OCI-LY7 (cell line): ENCODE measurements at regions not wholly inside any gene's neighbourhood (a gene's known extent, or its start where the extent isn't known, plus 50 kb on each side); places are given as distances from the start of the nearest gene placed in this dataset.

Experiments used
- BruUV-seq: library from RNA; stranded (reverse); fragments of 400-500 nt; replicated peaks from 2 replicates; lab custom pipeline; 2021; lab: Mats Ljungman, UMichigan
- CTCF ChIA-PET: fragments of 300-600 bp; sonication (Branson Sonifier 250); formaldehyde crosslinking; loops from one replicate; lab custom pipeline; 2022; ENCODE audit warnings: antibody characterized with exemption; ENCODE audit not compliant: unreplicated experiment; lab: Charles Lee
- POLR2A ChIA-PET: fragments of 300-600 bp; sonication (Branson Sonifier 250); formaldehyde crosslinking; loops from one replicate; lab custom pipeline; 2022; ENCODE audit warnings: antibody characterized with exemption; lab: Charles Lee
- DNase-seq: peaks from one replicate; pipeline ENCODE4 v3.0.0-alpha.2; 2015; ENCODE audit warnings: low spot score
- H2AFZ ChIP-seq: fragments of 200-600 bp; sonication (generic), shearing (Covaris generic); 2 replicates; pipeline ENCODE4 v1.6.1; 2014; ENCODE audit warnings: mild to moderate bottlenecking, antibody characterized with exemption, low read length, moderate library complexity
- H3K27ac ChIP-seq: fragments of 200-600 bp; sonication (generic); 2 replicates; pipeline ENCODE4 v1.5.1; 2014; ENCODE audit warnings: mixed run types, low read depth, mild to moderate bottlenecking, moderate library complexity, low read length, inconsistent platforms; ENCODE audit not compliant: poor library complexity, severe bottlenecking
- H3K36me3 ChIP-seq: fragments of 200-600 bp; sonication (generic); 2 replicates; pipeline ENCODE4 v1.6.1; 2014; ENCODE audit warnings: mild to moderate bottlenecking, antibody characterized with exemption, low read length, moderate library complexity, mixed read lengths; ENCODE audit not compliant: insufficient read depth
- H3K4me1 ChIP-seq: fragments of 200-600 bp; sonication (generic); 2 replicates; pipeline ENCODE4 v1.5.1; 2014; ENCODE audit warnings: mild to moderate bottlenecking, low read length; ENCODE audit not compliant: insufficient read depth, poor library complexity, severe bottlenecking
- H3K4me2 ChIP-seq: fragments of 200-600 bp; sonication (generic); 2 replicates; pipeline ENCODE4 v1.6.1; 2014; ENCODE audit warnings: mild to moderate bottlenecking, low read length
- H3K4me3 ChIP-seq: fragments of 200-600 bp; sonication (generic); 2 replicates; pipeline ENCODE4 v1.5.1; 2014; ENCODE audit warnings: mild to moderate bottlenecking, low read depth, low read length; ENCODE audit not compliant: poor library complexity, severe bottlenecking
- H3K79me2 ChIP-seq: fragments of 200-600 bp; sonication (generic); 2 replicates; pipeline ENCODE4 v1.6.1; 2016; ENCODE audit warnings: low read depth, mild to moderate bottlenecking, low read length, moderate library complexity, mixed read lengths; ENCODE audit not compliant: insufficient read depth
- H3K9me2 ChIP-seq: fragments of 200-600 bp; sonication (generic); 2 replicates; pipeline ENCODE4 v1.6.1; 2016; ENCODE audit warnings: mild to moderate bottlenecking, low read length, mixed read lengths; ENCODE audit not compliant: insufficient read depth
- H3K9me3 ChIP-seq: fragments of 200-600 bp; sonication (generic); 2 replicates; pipeline ENCODE4 v1.6.1; 2014; ENCODE audit warnings: mild to moderate bottlenecking, mixed run types, low read length, mixed read lengths
- H4K20me1 ChIP-seq: fragments of 200-600 bp; sonication (generic); 2 replicates; pipeline ENCODE4 v1.6.1; 2014; ENCODE audit warnings: mild to moderate bottlenecking, antibody characterized with exemption, low read length, moderate library complexity, mixed read lengths; ENCODE audit not compliant: insufficient read depth
- CTCF ChIP-seq: fragments of 200-600 bp; sonication (generic); conservative IDR thresholded peaks from 2 replicates; pipeline ENCODE4 v1.5.1; 2014; ENCODE audit warnings: mild to moderate bottlenecking, antibody characterized with exemption, low read length, moderate library complexity, mixed read lengths
- EZH2phosphoT487 ChIP-seq: fragments of 200-600 bp; sonication (generic); IDR thresholded peaks from 2 replicates; pipeline ENCODE4 v1.6.1; 2018; ENCODE audit warnings: low read depth, borderline replicate concordance, mild to moderate bottlenecking, mixed run types, antibody characterized with exemption, low read length, moderate library complexity, mixed read lengths
- intact Hi-C: fragments of 100-400 bp; cut with micrococcal nuclease; formaldehyde crosslinking; loops from one replicate; pipeline ENCODE4 v1.10.0; 2022; ENCODE audit not compliant: unreplicated experiment

- Histone ChIP-seq H3K9me2 (no peaks in the 10 kb centered on the region), H3K36me3 (no peaks in the 10 kb centered on the region), H3K27ac (no peak overlapping the region), H3K79me2 (no peaks in the 10 kb centered on the region), H3K4me1 (no peaks in the 10 kb centered on the region), H2AFZ (no peak overlapping the region), H4K20me1 (no peaks in the 10 kb centered on the region), H3K4me2 (no peak overlapping the region), H3K4me3 (no peak overlapping the region), H3K9me3 (no peaks in the 10 kb centered on the region)
- intact Hi-C loops, result no loop called here
- BruUV-seq, result no TSS peak
- TF ChIP-seq CTCF, result no peak
- no peak for TF ChIP-seq EZH2phosphoT487
- DNase-seq, result no peak
- CTCF ChIA-PET, result no interaction called here
- POLR2A ChIA-PET, result no interaction called here
Measured at GRCh38 chr6:111979633-111980032, 74.3 kb upstream of the CCN6 start.

GRCh38 chr6:111980143-111980542 lies 73.8 kb upstream of the CCN6 start:
- H3K9me2 ChIP-seq, result no peaks in the 10 kb centered on the region
- intact Hi-C loops, result no loop called here
- no peaks in the 10 kb centered on the region for H3K79me2 ChIP-seq
- no peak overlapping the region for H2AFZ ChIP-seq
- no peaks in the 10 kb centered on the region for H3K36me3 ChIP-seq
- TF ChIP-seq EZH2phosphoT487 (no peak), CTCF (no peak)
- no peak overlapping the region for H3K27ac ChIP-seq
- ChIA-PET CTCF (no interaction called here), POLR2A (no interaction called here)
- no peaks in the 10 kb centered on the region for H3K9me3 ChIP-seq
- no peaks in the 10 kb centered on the region for H4K20me1 ChIP-seq
- H3K4me2 ChIP-seq, result no peak overlapping the region
- BruUV-seq, result no TSS peak
- no peaks in the 10 kb centered on the region for H3K4me1 ChIP-seq
- DNase-seq, result no peak
- no peak overlapping the region for H3K4me3 ChIP-seq

- no peak for TF ChIP-seq CTCF
- TF ChIP-seq EZH2phosphoT487, result no peak
- no peaks in the 10 kb centered on the region for H3K9me2 ChIP-seq
- no TSS peak for BruUV-seq
- POLR2A ChIA-PET, result interaction anchor here (0.7 kb wide), 1 partner anchor 11 kb away, joined by 5 read pairs; no protein-coding TSS in a partner anchor
- intact Hi-C loops, result no loop called here
- H3K27ac ChIP-seq, result no peak overlapping the region
- no peaks in the 10 kb centered on the region for H4K20me1 ChIP-seq
- no peak overlapping the region for H2AFZ ChIP-seq
- H3K36me3 ChIP-seq, result no peaks in the 10 kb centered on the region
- H3K4me3 ChIP-seq, result no peak overlapping the region
- no peak overlapping the region for H3K4me2 ChIP-seq
- CTCF ChIA-PET, result no interaction called here
- DNase-seq, result no peak
- no peaks in the 10 kb centered on the region for H3K9me3 ChIP-seq
- no peaks in the 10 kb centered on the region for H3K4me1 ChIP-seq
- no peaks in the 10 kb centered on the region for H3K79me2 ChIP-seq
Measured at GRCh38 chr6:111980971-111981840, 72.7 kb upstream of the CCN6 start.
